ENCODE measurements at regions not wholly inside any gene's neighbourhood (a gene's known extent, or its start where the extent isn't known, plus 50 kb on each side); places are given as distances from the start of the nearest gene placed in this dataset.

DNA sequence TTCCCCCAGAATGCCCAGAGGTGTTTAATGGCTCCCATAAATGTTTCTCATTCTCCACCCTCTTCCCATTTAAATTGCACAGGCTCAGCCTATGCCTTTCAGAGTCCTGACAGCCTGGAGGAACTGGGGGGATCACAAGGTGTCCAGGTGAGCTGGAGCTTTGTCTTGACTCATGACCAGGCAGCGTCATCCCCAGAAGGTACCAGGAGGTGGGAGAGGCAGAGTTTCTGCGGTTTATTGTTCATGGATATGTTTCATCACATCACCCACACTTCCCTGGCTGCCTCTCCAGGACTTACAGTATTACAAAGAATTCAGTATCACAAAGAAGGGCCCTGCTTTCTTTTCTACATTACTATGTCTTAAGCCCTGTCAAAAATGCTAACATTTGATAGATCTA, 103.2 kb upstream of the GALNT18 start:
- TF ChIP-seq GATA3 (IDR thresholded peaks at IDR 0.05; ENCODE audit: low read depth, low read length) (no peak), GATA2 (IDR thresholded peaks at IDR 0.05; ENCODE audit: low read depth, low read length) (no peak)

Measured in SH-SY5Y (cell line).